ENCODE measurements at regions not wholly inside any gene's neighbourhood (a gene's known extent, or its start where the extent isn't known, plus 50 kb on each side); places are given as distances from the start of the nearest gene placed in this dataset.

- no peak overlapping the region for H3K4me3 ChIP-seq (ENCODE audit: low read depth, low read length)
- no peak for TF ChIP-seq CTCF (IDR thresholded peaks at IDR 0.05; ENCODE audit: low read depth, low read length, missing control alignments)
- no peak for DNase-seq (ENCODE audit: low read depth)
Observed at GRCh38 chr4:164695650-164696049, 58.3 kb upstream of the SMIM31 start.

GRCh38 chr4:164700471-164700870, 53.5 kb upstream of the SMIM31 start:
- DNase-seq (ENCODE audit: low read depth), result no peak
- H3K4me3 ChIP-seq (ENCODE audit: low read depth, low read length), result no peak overlapping the region
- TF ChIP-seq CTCF (IDR thresholded peaks at IDR 0.05; ENCODE audit: low read depth, low read length, missing control alignments), result peak; percentile 55

DNA sequence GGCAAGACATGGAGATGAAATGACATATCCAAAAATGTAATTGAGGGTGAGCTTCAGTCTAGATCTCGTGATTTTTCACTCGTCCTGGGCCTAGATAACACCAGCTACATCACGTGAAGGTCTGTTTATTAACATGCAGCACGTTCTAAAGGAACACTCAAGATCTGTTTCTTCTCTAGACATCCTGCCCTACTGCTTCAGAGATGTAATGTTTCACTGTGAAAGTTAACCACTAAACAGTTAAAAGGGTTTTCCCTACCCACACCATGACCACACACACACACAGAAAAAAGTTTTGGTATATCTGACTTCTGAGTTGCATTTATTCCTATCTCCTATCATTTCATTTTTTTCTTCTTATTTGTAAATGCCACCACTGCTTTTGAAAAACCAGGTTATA, 52.3 kb upstream of the SMIM31 start:
- no peak for DNase-seq (ENCODE audit: low read depth)
- TF ChIP-seq CTCF (IDR thresholded peaks at IDR 0.05; ENCODE audit: low read depth, low read length, missing control alignments), result no peak
- H3K4me3 ChIP-seq (ENCODE audit: low read depth, low read length), result no peak overlapping the region
